ENCODE measurements at regions not wholly inside any gene's neighbourhood (a gene's known extent, or its start where the extent isn't known, plus 50 kb on each side); places are given as distances from the start of the nearest gene placed in this dataset.

DNA sequence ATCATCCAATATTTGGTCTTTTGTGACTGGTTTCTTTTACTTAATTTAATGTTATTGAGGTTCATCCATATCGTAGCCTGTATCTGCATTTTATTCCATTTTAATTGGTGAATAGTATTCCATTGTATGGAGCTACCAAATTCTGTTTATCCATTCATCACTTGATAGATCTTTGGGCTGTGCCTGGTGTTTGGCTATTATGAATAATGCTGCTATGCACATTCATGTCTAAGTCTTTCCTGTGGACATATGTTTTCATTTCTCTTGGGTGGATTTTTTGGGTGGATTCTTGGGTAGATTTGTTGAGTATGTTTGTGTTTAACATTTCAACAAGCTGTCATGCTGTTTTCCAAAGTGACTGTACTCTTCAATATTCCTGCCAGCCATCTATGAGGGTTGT lies 52.5 kb upstream of the NEDD4L start:
- no peak for DNase-seq

DNA sequence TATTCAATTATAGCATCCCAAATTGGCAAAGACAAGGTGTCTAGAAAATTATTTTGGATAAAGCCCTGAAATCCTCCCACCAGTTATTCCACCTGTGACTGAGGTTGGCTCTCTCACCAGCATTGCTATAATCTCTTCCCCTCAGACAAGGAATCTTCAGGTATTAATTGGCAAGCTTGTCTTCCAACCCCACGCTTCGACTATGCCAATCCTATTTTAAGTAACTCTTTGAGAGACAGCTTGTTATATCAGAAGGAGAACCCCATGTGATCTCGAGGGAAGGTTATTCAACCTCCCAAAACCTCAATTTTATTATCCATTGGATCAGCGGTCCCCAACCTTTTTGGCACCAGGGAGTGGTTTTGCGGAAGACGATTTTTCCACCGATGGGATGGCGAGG lies 54.5 kb upstream of the NEDD4L start:
- no peak for DNase-seq

DNA sequence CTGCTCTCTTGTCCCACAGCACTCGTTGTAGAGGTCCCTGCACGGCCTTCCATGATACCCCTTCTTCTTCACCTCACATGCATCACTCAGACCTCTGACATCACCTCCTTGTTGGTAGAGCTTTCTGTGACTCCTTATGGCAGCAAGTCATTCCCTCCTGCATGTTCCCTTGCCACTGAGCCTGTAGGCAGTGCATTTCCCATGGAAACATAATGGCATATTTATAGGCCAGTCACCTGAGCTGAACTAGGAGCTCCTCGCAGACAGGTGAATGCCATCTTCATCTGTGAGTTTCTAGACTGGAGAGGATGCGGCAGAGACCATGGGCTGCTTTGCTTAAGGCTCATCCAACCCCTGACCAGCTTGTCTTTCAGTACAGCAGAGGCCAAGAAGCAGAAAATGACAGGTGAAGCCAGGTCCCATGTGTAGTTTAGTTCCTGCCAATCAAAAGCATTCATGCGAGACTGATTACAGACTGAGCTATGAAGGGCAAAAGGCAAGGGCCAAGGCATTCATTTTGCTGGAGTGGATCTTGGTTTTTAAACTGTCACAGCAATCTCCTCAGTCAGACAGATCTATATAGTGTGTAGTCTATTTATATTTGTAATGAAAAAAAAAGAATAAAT lies 59.4 kb upstream of the NEDD4L start:
- DNase-seq = no peak

DNA sequence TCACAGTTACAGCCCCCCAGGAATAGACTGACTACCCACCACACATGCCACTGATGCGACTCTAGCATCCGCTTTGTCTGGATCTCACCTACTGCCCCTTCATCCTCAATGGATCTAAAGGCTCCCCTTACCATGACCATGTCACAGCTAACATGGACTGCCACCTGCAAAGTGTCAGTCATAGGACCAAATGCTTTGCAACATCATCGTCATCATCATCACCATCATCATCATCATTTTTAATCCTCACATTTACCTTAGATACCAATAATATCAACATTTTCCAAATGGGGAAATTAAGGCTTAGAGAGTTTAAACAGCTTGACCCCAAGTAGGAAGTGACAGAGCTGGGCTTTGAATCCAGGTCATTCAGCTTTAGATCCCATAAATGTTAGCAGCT lies 60.1 kb upstream of the NEDD4L start:
- no peak for DNase-seq

DNA sequence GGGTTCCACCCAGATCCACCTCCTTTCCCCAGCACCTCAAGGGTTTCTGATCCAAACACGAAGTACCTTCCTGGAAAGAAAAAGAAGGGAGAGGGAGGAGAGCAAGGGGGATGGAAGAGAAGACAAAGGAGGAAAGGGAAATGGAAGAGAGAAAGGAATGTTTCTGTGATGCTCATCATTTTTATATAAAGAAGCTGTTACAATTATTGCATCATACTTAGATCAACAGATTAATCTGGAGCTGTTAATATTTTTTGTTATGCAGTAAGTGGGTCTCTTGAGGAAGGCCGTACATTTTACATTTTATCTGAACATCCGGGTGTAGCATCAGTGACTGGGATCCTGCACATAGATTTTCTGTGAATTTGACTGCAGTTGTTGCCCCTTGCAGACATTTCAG lies 60.6 kb upstream of the NEDD4L start:
- no peak for DNase-seq

DNA sequence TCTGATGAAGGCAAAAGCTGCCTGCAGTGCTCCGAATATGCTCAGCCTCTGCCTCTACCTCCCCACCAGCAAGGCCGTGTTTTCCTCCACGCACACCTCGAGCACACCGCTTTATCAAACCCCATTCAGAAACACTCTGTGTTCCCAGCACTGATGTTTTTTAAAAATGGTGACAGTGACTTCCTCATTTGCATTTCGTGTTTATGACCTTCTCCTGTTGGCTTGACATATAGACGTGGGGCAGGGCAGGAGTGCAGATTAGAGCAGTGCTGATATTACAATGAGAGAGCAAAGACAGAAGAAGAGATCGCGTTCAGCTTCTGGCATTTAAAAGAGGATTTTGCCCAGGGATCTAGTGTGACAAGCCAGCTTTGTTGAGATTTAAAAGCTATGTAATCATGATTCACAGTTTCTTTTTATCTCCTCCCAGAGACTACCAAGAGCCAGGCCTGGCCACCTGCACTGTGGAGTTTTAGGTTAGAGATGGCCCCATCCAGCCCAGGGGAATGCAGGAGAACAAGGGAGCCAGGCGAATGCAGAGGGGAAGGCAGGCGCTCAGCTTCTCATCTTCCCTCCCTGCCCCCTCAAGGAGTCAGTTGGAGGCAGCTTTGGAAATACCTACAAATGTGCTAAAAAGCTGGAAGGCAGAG lies 61.5 kb upstream of the NEDD4L start:
- DNase-seq = no peak

DNA sequence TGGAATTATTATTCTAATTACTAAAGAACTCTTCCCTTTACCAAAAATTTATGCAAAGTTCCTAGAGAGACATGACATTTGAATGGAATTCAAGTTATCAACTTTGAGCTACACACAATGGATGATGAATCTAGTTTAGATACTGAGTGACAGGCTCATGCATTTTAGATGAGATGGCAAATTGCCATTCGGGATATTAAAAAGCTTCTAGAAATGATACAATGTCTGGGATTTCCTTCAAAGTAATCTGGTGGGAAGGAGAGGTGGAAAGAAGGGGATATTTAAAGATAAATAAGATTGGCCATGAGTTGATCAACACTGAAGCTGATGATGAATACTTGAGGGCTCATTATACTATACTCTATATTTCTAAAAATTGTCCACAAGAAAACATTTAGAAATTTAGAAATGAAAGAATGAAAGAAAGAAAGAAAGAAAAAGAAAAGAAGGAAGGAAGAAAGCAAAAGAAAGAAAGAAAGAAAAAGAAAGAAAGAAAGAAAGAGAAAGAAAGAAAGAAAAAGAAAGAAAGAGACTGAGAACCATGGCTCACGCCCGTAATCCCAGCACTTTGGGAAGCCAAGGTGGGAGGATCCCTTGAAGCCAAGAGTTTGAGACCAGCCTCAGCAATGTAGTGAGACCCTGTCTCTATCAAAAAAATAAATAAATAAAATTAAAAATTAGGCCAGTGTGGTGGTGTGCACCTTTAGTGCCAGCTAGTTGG lies 62.6 kb upstream of the NEDD4L start:
- no peak for DNase-seq

DNA sequence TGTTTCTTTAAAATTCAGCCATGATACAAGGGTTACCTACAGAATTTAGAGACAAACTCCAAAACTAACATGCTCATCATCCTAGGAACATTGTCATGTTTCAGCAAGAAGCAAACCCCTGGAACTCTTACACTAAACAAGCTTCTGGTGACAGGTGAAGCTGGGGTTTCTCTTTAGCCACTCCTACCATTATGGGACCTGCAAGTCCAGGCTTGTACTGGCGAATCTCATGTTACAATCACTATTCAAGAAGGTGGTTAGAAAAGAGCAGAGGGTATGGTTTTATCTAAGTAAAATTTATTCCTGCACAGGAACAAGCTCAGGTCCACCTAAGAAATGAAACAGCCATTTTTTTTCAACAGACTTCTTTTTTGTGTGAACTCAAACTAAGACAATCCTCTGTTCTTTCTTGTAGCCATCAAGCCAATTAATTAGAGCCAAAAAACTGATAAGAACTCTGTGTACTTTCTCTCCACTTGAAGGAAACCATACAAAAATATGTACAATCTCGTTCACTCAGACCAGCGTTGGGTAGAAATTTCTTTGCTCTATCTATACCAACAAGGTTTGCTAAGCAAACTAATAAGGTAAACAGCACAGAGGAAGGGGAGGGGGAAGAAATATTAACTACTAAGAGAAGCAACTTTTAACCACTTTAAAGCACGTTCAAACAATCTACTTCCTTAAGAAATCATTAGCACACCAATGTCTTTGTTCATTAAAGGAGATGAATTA lies 63.3 kb upstream of the NEDD4L start:
- DNase-seq = no peak

DNA sequence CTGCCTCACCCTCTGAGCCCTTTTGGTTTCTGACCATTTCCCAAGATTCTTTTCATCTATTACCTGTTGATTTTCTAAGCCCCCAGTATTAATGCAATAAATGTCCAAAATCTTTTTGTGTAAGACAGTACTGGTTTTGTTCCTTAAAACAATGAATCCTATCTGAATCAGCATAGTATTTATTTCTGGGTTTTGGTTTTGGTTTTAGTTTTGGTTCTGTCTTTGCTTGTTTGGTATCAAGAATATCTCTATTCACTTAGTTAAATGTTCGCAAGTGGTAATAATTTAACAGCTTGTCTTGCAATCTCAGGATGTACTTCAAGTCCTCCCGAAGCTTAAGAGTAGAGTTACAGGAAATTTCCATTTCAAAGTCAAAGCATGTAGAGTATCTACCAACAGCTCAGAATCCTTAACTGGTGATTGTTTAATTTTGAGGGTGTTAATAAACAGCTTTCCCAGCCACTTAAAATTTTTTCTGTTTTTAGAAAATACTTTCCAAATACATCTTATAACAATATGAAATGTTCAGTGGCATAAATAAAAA lies 67.7 kb upstream of the NEDD4L start:
- no peak for DNase-seq

DNA sequence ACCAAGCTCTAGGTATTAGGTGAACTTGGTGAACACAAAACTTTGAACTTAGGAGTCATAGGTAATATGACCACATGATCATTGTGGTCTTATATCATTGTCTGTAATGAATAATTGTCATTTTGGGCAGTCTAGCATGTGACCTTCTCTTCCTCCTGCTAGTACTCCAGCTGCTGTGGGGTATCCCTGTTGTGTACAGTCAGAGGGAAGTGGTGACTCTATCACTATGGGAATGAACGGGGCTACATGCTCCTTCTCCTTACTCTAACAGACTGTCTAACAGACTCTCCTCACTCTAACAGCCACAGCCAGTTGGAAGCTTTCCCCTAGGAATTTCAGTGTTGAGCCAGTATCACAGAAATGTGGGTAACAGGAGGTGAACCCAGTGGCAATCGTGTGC lies 68.2 kb upstream of the NEDD4L start:
- no peak for DNase-seq

DNA sequence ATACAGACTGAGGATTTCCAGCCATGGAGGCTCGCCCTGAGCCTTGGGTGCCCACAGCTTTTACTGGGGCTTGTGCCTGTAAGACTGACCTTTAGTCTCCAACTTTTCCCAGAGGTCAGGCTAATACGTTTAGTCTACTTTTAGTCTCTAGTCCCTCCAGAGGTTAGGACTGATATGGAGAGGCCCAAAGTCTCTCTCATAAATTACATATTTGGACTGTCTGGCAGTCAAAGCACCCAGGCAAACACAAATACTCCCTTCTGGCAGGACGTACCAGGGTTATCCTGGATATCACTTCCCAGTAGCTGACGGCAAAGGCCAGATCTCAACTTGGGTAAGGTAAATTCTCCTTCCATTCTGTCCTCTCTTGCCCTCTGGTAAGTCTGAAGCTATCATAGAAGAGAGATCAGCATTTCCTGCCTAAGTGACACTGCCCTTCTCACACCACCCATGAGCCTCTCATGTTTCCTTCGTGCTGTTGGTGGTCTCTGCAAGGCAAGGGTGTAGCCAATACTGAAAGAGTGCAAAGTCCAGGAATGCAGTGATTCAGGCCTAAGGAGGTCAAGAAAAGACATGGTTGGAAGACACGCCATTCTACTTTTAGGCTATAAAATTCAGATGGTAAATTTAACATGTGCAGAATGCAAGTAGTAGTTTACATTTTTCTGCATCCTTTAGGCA lies 69.3 kb upstream of the NEDD4L start:
- DNase-seq = no peak

DNA sequence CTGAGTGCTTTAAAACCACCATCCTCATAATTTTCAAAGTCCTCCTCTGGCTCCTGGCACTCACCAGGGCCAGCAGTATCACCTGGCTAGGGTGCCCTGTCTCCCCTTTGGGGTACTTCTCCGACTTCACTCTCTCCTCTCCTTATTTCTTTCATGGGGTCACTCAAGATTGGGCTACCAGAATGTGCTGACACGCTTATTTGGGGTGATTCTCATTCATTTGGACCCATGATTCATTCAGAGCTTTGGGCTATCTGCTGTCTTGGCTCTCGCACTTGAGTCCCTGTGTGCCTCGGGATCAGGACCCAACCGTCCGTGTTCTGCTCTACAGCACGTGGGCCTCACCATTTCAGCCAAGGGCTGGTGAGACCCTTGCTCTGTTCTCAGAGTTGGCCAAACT lies 70.1 kb upstream of the NEDD4L start:
- no peak for DNase-seq

DNA sequence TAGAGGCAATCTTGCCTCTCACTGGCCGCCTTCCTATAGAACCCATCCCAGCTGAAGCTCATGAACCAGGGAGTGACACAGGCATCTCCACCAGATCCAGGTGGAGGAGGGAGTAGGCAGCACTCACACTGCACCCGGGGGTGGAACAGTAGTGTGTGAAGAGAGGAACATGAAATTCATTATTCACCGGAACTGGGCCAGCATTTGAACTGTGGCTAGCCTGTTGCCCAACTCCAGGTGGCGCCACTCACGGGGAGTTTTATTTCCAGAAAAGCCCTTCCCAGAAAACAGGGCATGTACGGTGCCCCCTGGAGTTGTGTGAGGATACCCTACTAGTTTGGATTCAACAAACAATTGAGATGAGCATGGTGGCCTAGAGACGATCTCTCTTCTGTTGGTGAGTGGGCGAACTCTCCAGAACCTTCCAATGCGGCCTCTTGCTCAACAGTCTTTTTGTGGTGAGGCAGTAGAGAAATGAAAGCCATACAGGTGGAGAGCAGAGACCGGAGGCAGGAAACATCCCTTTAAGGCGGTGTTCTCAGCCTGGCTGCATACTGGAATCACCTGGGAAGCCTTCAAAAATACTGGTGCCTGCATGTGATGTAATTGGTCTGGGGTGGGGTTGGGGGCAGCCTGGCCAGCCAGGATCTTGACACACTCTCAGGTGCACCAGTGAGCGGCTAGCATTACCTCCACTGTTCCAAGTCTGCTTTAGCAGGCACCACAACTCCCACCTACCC lies 73.5 kb upstream of the NEDD4L start:
- DNase-seq = no peak

DNA sequence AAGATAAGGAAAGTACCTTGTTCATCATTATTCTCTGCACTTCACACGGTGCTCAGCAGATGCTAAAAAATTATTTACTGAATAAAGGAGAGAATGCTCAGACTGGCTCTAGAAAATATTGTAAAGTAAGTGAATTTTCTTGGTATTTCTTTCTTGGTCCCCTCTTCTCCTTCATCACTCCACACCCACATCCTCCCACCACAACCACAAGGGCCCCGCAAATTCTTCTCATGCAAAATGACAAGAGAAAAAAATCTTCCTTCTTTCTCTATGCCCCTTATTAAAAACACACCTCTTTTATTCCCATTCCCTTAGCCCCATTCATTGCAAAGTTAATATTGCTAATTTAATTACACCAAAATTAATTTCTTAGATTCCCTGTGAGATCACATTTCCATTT lies 74.2 kb upstream of the NEDD4L start:
- DNase-seq = no peak

DNA sequence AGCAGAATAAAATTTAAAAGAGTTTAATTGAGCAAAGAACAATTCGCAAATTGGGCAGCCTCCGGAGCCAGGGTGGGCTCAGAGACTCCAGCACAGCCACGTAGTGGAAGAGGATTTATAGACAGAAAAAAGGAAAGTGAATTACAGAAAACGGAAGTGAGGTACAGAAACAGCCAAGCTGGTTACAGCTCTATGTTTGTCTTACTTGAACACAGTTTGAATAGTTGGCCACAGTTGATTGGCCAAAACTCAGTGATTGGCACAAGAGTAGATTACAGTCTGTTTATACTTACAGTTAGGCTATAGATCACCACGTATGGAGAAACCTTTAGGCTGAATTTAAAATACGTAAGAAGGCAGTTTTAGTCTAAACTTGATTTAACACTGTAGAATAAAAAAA lies 78.8 kb upstream of the NEDD4L start:
- no peak for DNase-seq

DNA sequence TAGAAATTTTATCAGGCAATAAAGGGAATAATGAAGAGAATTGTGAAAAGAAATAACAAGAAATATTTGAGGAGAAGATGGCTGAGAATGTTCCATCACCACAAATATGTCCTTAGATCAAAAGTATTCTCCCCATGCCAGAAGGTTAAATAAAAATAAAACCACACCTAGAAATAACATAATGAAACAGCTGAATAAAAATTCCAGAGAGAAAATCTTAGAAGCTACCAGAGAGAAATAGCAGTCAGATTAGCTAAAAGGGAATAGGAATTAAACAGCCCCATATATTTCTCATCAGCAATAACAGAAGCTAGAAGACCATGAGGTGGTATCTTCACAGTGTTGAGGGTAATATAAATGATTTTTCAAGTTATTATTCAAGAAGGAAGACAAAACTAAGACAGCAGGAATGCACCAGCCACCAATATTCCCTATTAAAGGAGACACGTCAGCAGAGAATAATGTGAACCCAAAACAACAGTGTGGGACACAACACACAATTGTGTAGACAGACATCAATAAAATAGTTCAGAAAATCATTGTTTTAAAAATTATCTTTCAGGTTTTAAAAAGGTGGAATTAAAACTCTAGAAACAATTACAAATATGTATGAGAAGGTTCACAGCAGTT lies 82.0 kb upstream of the NEDD4L start:
- no peak for DNase-seq

DNA sequence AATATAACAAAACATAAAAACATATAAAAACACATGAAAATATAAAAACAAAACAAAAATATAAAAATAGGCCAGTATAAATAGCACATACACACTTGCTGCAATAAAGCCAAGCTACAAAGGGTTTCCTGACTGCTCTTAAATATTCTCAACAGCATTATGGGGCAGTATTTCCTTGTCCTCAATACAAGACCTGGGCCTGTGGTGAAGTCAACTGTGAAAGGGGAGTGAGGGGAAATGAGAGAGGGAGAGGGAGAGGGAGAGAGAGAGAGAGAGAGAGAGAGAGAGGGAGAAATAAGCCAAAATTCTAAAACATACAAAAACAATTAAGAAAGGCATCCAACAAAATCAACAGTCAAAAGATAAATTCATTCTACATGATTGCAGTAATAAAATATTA lies 82.6 kb upstream of the NEDD4L start:
- no peak for DNase-seq

DNA sequence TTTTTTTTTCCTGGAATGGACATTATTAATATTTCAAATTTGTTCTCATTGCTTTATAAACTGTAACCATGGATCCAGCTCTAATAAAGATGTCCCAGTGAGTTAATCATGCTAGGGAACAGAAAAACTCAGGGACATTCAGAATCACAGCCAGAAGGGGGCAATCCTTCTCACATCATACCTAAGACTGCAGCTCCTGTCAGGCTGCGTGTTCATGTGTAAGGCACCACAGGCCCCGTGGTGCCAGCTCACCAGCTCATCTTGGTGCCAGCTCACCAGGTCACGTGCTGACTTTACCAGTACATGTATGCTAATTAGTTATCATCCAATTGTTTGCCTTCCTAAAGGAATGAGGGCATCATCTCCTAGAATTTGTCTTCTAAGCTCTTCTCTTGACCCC lies 84.7 kb upstream of the NEDD4L start:
- no peak for DNase-seq

DNA sequence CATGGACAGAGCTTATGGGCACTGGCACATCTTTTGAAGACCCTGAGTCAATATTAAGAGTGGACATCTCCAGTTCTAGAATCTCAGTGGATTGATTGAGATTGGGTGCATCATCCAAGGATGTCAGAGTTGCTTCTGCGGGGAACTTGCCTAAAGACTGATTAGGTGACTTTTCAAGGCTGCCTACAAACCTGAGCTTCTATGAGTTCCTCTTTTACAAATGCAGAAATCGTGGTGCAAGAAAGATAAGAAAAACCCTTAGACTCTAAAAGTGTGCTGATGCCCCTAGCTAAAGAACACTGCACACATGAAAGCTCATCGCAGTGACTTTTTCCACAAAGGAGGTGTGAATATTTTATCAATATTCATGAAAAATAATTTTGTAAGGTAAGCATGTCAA lies 86.8 kb upstream of the NEDD4L start:
- DNase-seq = no peak

DNA sequence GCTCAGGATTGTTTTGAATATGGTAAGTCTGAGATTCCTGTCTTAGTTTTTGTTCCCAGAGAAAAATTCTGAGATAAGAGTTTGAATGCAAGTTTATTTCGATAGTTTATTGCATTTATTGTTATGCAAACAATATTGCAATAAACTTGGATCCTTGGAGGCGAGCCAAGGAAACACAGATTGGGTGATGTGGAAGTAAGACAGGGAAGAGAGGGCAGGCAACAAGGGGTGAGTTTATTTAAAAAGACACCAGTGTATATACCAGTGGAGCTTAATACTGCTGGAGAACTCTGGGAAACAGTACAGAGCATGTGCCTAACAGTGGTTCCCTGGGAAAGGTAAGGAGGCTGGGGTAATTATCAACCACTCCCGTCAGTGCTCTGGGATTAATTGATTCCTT lies 87.5 kb upstream of the NEDD4L start:
- DNase-seq = no peak

DNA sequence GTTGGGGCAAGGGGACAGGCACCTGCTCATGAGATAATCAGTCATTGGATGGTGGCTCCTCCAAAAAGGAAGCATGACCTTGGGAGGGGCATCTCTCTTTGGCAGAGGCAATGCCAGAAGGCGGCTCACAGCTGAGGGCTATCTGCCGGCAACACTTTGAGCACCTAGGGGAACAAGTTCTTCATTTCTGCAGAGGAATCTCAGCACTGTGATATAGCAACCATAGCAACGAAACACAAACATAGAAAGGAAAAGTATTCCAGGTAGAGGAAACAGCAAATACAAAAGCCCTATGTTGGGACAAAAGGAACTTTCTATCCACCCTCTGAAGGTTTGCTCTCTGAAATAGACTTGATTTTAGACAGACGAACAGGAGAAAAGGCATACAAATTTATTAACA lies 89.1 kb upstream of the NEDD4L start:
- no peak for DNase-seq

DNA sequence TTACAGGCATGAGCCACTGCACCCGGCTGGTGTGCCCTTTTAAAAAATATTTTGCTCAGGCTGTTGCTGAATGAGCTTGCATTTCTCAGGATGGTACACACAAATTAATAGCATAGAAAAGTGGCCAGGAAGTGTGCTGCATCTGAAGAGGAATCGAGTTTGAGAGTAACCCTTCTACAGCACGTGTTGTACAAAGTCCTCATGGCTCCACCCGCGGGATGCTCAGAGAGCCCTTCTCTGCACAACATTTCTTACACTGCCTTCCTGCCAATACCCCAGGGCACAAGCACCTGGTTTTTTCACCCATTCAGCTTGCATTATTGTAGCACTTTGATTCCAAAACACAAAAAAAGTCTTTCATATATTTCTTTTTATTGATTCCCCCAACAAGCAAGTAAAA lies 90.1 kb upstream of the NEDD4L start:
- DNase-seq = no peak

Data from KG1 (cell line).